ENCODE measurements at regions not wholly inside any gene's neighbourhood (a gene's known extent, or its start where the extent isn't known, plus 50 kb on each side); places are given as distances from the start of the nearest gene placed in this dataset.

DNA sequence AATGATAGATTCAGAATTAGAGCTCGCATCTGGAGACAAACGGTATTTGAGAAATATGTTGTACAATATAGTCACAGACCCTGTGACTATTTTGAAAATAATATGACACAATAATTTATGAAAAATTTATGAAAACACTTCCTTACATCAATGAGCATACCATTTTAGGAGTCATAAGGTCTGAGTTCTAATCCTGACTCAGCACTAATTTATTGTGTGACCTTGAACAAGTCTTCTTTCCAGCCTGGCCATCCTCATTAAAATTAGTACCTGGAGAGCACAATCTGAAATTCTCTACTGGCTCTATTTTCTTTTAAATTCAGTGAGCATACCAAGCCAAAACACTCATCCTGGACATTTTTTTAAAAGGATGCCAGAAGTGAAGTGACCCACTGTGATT is 622.3 kb downstream of the SMARCA1 start:
- no peaks in the 10 kb centered on the region for H3K27me3 ChIP-seq (ENCODE audit: control insufficient read depth, insufficient read depth, low read length)

DNA sequence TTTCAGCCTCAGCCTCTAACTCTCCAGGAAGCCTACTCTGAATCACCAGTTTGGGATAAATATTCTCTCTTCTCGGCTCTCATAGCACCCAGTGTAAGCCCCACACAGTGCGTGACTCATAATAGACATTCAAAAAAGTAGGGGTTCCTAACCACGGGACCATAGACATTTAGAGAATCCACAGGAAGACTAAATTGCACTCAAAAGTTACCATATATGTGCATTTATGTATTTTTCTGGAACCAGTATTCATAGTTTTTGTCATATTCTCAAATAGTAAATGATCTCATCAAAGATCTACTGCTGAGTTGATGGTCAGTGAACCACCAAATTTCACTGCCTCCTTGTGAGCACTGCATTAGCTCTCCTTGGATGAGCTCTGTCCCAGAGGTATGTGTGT is 625.7 kb downstream of the SMARCA1 start:
- TF ChIP-seq, protein P1, sequence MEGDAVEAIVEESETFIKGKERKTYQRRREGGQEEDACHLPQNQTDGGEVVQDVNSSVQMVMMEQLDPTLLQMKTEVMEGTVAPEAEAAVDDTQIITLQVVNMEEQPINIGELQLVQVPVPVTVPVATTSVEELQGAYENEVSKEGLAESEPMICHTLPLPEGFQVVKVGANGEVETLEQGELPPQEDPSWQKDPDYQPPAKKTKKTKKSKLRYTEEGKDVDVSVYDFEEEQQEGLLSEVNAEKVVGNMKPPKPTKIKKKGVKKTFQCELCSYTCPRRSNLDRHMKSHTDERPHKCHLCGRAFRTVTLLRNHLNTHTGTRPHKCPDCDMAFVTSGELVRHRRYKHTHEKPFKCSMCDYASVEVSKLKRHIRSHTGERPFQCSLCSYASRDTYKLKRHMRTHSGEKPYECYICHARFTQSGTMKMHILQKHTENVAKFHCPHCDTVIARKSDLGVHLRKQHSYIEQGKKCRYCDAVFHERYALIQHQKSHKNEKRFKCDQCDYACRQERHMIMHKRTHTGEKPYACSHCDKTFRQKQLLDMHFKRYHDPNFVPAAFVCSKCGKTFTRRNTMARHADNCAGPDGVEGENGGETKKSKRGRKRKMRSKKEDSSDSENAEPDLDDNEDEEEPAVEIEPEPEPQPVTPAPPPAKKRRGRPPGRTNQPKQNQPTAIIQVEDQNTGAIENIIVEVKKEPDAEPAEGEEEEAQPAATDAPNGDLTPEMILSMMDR (IDR thresholded peaks at IDR 0.05; ENCODE audit: insufficient read depth, low read length, severe bottlenecking): no peak
- Histone ChIP-seq H3K27me3 (ENCODE audit: control insufficient read depth, insufficient read depth, low read length) (no peaks in the 10 kb centered on the region), H3K4me3 (ENCODE audit: low read depth, low read length) (no peak overlapping the region), H3K36me3 (ENCODE audit: control insufficient read depth, insufficient read depth, low read length) (no peaks in the 10 kb centered on the region)
- DNase-seq (ENCODE audit: low read depth) (no peak), FAIRE-seq (no peak)

More for the DNA sequence above, 622.3 kb downstream of the SMARCA1 start:
- Histone ChIP-seq H3K36me3 (ENCODE audit: control insufficient read depth, insufficient read depth, low read length) (no peaks in the 10 kb centered on the region), H3K4me3 (ENCODE audit: low read depth, low read length) (no peak overlapping the region)
- DNase-seq (ENCODE audit: low read depth): no peak
- FAIRE-seq: no peak
- TF ChIP-seq, protein P1 (IDR thresholded peaks at IDR 0.05; ENCODE audit: insufficient read depth, low read length, severe bottlenecking): no peak

DNA sequence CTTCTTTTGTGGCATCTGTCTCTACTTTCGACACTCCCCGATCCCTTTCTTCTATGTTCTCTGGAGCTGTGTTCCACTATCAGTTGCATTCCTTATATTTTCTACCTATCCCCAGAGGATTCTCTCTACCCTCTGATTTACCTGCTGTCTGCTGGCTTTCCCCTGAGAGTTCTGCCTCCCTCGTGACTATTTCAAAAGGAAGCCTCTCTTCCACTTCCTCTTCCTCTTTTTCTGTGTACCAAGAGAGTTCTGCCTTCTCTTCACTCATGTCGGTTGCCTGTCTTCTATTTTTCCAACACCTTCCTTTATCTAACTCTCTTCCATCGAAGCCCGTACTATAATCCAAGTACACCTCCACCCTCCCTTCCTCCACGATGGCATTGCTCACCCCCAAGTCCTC is 631.7 kb downstream of the SMARCA1 start:
- Histone ChIP-seq H3K27me3 (ENCODE audit: control insufficient read depth, insufficient read depth, low read length) (no peaks in the 10 kb centered on the region), H3K36me3 (ENCODE audit: control insufficient read depth, insufficient read depth, low read length) (no peaks in the 10 kb centered on the region), H3K4me3 (ENCODE audit: low read depth, low read length) (no peak overlapping the region)
- TF ChIP-seq, protein P1 (IDR thresholded peaks at IDR 0.05; ENCODE audit: insufficient read depth, low read length, severe bottlenecking): no peak
- FAIRE-seq (no peak), DNase-seq (ENCODE audit: low read depth) (no peak)

DNA sequence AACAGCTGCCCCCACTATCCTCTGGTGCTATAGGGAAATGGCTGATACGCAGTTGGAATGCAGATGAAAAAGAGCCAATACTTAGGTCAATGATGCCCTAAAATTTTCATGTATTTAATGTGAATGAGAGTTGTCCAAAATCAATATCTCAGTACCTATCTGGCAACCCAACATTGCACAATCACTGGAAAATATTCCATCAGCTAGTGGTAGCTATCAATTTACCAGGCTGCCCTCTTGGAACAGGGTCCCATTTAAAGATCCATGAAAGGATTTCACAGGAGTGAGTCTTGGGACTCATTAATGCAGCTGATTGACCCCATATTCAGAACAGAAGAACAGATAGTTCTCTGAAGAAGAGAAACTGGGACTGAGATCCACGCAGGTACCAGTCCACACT is 638.9 kb downstream of the SMARCA1 start:
- DNase-seq (ENCODE audit: low read depth) (no peak), FAIRE-seq (no peak)
- H3K27me3 ChIP-seq (ENCODE audit: control insufficient read depth, insufficient read depth, low read length): no peaks in the 10 kb centered on the region
- no peaks in the 10 kb centered on the region for H3K36me3 ChIP-seq (ENCODE audit: control insufficient read depth, insufficient read depth, low read length)
- TF ChIP-seq, protein P1 (IDR thresholded peaks at IDR 0.05; ENCODE audit: insufficient read depth, low read length, severe bottlenecking): no peak
- no peak overlapping the region for H3K4me3 ChIP-seq (ENCODE audit: low read depth, low read length)

DNA sequence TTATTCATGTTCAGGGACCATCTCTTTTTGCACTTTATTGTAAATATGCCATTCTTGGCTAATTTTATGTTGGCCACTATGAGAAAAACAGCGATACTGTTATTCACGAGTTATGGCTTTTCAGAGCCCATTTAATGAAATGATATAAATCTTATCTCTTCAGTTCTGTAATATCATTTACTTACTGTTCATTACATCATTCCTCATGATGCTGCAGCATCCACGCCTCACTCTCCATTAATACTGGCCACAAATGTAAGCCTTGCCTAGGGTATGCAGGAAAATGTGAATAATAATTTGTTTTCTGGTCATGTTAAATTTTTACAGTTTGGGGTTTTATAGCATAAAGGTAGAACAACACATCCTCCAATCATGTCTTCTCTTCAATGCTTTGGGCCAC is 639.6 kb downstream of the SMARCA1 start:
- no peaks in the 10 kb centered on the region for H3K36me3 ChIP-seq (ENCODE audit: control insufficient read depth, insufficient read depth, low read length)
- TF ChIP-seq, protein P1 (IDR thresholded peaks at IDR 0.05; ENCODE audit: insufficient read depth, low read length, severe bottlenecking): no peak
- no peak for FAIRE-seq
- no peak for DNase-seq (ENCODE audit: low read depth)
- H3K4me3 ChIP-seq (ENCODE audit: low read depth, low read length): no peak overlapping the region
- no peaks in the 10 kb centered on the region for H3K27me3 ChIP-seq (ENCODE audit: control insufficient read depth, insufficient read depth, low read length)

DNA sequence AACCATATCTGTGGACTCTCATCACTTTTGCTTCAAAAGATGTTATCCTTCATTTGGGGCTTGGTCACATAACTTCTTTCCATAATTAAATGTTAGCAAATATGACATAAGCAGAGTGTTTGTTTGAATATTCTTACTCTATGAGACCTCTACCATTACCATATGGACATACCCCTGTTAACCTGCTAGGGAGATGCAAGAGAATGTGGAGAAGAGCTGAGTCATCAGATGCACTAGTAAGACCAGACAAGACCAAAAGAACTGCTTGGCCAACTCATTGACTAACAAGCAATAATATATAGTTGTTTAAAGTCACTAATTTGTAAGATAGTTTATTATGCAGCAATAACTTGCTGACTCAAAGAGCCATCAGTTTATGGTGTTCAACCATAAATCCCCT is 652.9 kb downstream of the SMARCA1 start:
- TF ChIP-seq, protein P1 (IDR thresholded peaks at IDR 0.05; ENCODE audit: insufficient read depth, low read length, severe bottlenecking): no peak
- Histone ChIP-seq H3K27me3 (ENCODE audit: control insufficient read depth, insufficient read depth, low read length) (no peaks in the 10 kb centered on the region), H3K4me3 (ENCODE audit: low read depth, low read length) (no peak overlapping the region), H3K36me3 (ENCODE audit: control insufficient read depth, insufficient read depth, low read length) (no peaks in the 10 kb centered on the region)
- DNase-seq (ENCODE audit: low read depth) (no peak), FAIRE-seq (no peak)

Measured in bronchial epithelial cell (primary cell).